ENCODE measurements at regions not wholly inside any gene's neighbourhood (a gene's known extent, or its start where the extent isn't known, plus 50 kb on each side); places are given as distances from the start of the nearest gene placed in this dataset.

DNA sequence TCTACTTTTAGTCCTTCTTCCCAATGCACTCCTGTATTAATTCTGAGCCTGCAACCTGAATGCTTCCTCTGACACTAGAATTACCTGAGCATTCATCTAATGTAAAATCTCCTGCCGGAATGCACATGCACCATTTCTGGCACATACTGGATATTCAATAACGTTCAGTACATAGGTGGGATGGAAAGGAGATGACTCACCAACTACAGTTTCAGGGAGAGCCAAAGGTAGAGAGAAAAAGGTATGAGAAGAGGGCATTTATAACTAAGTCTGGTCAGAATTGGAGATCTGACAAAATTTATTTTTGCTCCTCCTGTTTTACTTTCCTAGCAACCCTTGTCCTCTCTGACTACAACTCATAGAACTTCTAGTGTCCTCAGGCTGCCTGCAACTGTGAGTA is 1954.1 kb upstream of the CELF4 start:
- TF ChIP-seq POLR2A (IDR thresholded peaks at IDR 0.05) (no peak), EP300 (IDR thresholded peaks at IDR 0.05) (no peak)

Measured in ovary (tissue), 1 donor.